ENCODE measurements at regions not wholly inside any gene's neighbourhood (a gene's known extent, or its start where the extent isn't known, plus 50 kb on each side); places are given as distances from the start of the nearest gene placed in this dataset.

- Histone ChIP-seq H3K4me3 (ENCODE audit: control extremely low read depth in 1 of 5, extremely low read depth in 1 of 5, insufficient read depth in 1 of 5, low read depth in 2 of 5, low read length in 4 of 5) (no peak overlapping the region), H3K4me1 (ENCODE audit: control insufficient read depth in 2 of 2, insufficient read depth in 2 of 2, low read length in 2 of 2) (no peaks in the 10 kb centered on the region), H3K4me2 (replicated peaks; ENCODE audit: low read depth, low read length, poor library complexity, severe bottlenecking) (no peak overlapping the region), H3K27me3 (replicated peaks in 1 of 4; ENCODE audit: control extremely low read depth in 1 of 4, control insufficient read depth in 3 of 4, insufficient read depth in 4 of 4, low read length in 3 of 4) (no peaks in the 10 kb centered on the region), H3K27ac (ENCODE audit: low read length in 2 of 2) (no peak overlapping the region), H3K36me3 (replicated peaks in 1 of 2; ENCODE audit: control extremely low read depth in 1 of 2, control insufficient read depth in 1 of 2, extremely low read depth in 1 of 2, insufficient read depth in 2 of 2, low read length in 1 of 2) (no peaks in the 10 kb centered on the region), H3K79me2 (ENCODE audit: control insufficient read depth, insufficient read depth, low read length) (no peaks in the 10 kb centered on the region), H3K9ac (ENCODE audit: low read length) (no peak overlapping the region), H4K20me1 (ENCODE audit: control insufficient read depth, insufficient read depth, low read length, poor library complexity, severe bottlenecking) (no peaks in the 10 kb centered on the region), H2AFZ (ENCODE audit: insufficient read depth, low read depth, low read length, poor library complexity, severe bottlenecking) (no peak overlapping the region), H3K9me3 (ENCODE audit: control extremely low read depth in 1 of 3, control insufficient read depth in 2 of 3, insufficient read depth in 1 of 3, low read length in 2 of 3) (no peaks in the 10 kb centered on the region)
- intact Hi-C loops (cut with micrococcal nuclease), result no loop called here
- H3K4me1 Mint-ChIP-seq, result no peaks in the 10 kb centered on the region
- TF ChIP-seq EZH2 (IDR thresholded peaks at IDR 0.05; ENCODE audit: borderline replicate concordance, insufficient read depth, low read depth, low read length, poor library complexity, severe bottlenecking) (no peak), CTCF (IDR thresholded peaks at IDR 0.05) (no peak)
- H3K27ac Mint-ChIP-seq, result no peak overlapping the region
- CTCF ChIA-PET, result no interaction called here
- DNase-seq, result no peak
- POLR2A ChIA-PET, result no interaction called here
- 73% methylated on average over 3 of the region's 5 CpGs for WGBS (ENCODE audit: insufficient coverage)
- H3K27me3 Mint-ChIP-seq, result no peaks in the 10 kb centered on the region
- H3K4me3 Mint-ChIP-seq, result no peak overlapping the region
- no peaks in the 10 kb centered on the region for H3K9me3 Mint-ChIP-seq (ENCODE audit: insufficient read depth)
- no peak for ATAC-seq (ENCODE audit: low read depth)
Observed at GRCh38 chr4:96205143-96205936, 365.4 kb downstream of the PDHA2 start.

GRCh38 chr4:96227515-96227914 is 387.6 kb downstream of the PDHA2 start:
- no peaks in the 10 kb centered on the region for H3K27me3 ChIP-seq (replicated peaks in 1 of 4; ENCODE audit: control extremely low read depth in 1 of 4, control insufficient read depth in 3 of 4, insufficient read depth in 4 of 4, low read length in 3 of 4)
- H3K4me3 ChIP-seq (ENCODE audit: control extremely low read depth in 1 of 5, extremely low read depth in 1 of 5, insufficient read depth in 1 of 5, low read depth in 2 of 5, low read length in 4 of 5), result no peak overlapping the region
- no peaks in the 10 kb centered on the region for H3K9me3 Mint-ChIP-seq (ENCODE audit: insufficient read depth)
- no peak for DNase-seq
- ChIA-PET POLR2A (no interaction called here), CTCF (no interaction called here)
- intact Hi-C loops (cut with micrococcal nuclease), result no loop called here
- H3K79me2 ChIP-seq (ENCODE audit: control insufficient read depth, insufficient read depth, low read length), result no peaks in the 10 kb centered on the region
- H3K9me3 ChIP-seq (ENCODE audit: control extremely low read depth in 1 of 3, control insufficient read depth in 2 of 3, insufficient read depth in 1 of 3, low read length in 2 of 3), result peaks cover 0 to 3% (median 0%) of the 10 kb centered on the region in 3 donors
- H3K27ac ChIP-seq (ENCODE audit: low read length in 2 of 2), result no peak overlapping the region
- no peaks in the 10 kb centered on the region for H3K4me1 Mint-ChIP-seq
- H3K27me3 Mint-ChIP-seq, result no peaks in the 10 kb centered on the region
- H3K9ac ChIP-seq (ENCODE audit: low read length), result no peak overlapping the region
- no peak for TF ChIP-seq CTCF (IDR thresholded peaks at IDR 0.05)
- no peak for TF ChIP-seq EZH2 (IDR thresholded peaks at IDR 0.05; ENCODE audit: borderline replicate concordance, insufficient read depth, low read depth, low read length, poor library complexity, severe bottlenecking)
- WGBS (ENCODE audit: insufficient coverage), result 86% methylated on average over 1 of the region's 5 CpGs
- no peaks in the 10 kb centered on the region for H4K20me1 ChIP-seq (ENCODE audit: control insufficient read depth, insufficient read depth, low read length, poor library complexity, severe bottlenecking)
- ATAC-seq (ENCODE audit: low read depth), result no peak
- no peaks in the 10 kb centered on the region for H3K36me3 ChIP-seq (replicated peaks in 1 of 2; ENCODE audit: control extremely low read depth in 1 of 2, control insufficient read depth in 1 of 2, extremely low read depth in 1 of 2, insufficient read depth in 2 of 2, low read length in 1 of 2)
- no peak overlapping the region for H2AFZ ChIP-seq (ENCODE audit: insufficient read depth, low read depth, low read length, poor library complexity, severe bottlenecking)
- H3K4me1 ChIP-seq (ENCODE audit: control insufficient read depth in 2 of 2, insufficient read depth in 2 of 2, low read length in 2 of 2), result no peaks in the 10 kb centered on the region
- no peak overlapping the region for H3K4me3 Mint-ChIP-seq
- no peak overlapping the region for H3K4me2 ChIP-seq (replicated peaks; ENCODE audit: low read depth, low read length, poor library complexity, severe bottlenecking)
- H3K27ac Mint-ChIP-seq, result no peak overlapping the region
